Fibroblast of lung (primary cell): ENCODE measurements at regions not wholly inside any gene's neighbourhood (a gene's known extent, or its start where the extent isn't known, plus 50 kb on each side); places are given as distances from the start of the nearest gene placed in this dataset.

Experiments
- DNase-seq, 2 donors: peaks; one replicate each; pipeline versions ENCODE4 v3.0.0 to v3.0.0-alpha.2; 2010; ENCODE audit warnings: low read depth in 2 of 2
- H2AFZ ChIP-seq: 2 replicates; pipeline ENCODE4 v1.5.1; 2012; ENCODE audit warnings: low read length, control low read depth, inconsistent platforms
- H3K27ac ChIP-seq: 2 replicates; pipeline ENCODE4 v1.5.1; 2011; ENCODE audit warnings: low read length, control low read depth; ENCODE audit not compliant: insufficient read depth
- H3K27me3 ChIP-seq: 2 replicates; pipeline ENCODE4 v1.5.1; 2011; ENCODE audit warnings: mild to moderate bottlenecking, low read length; ENCODE audit not compliant: control insufficient read depth, insufficient read depth
- H3K36me3 ChIP-seq: 2 replicates; pipeline ENCODE4 v1.5.1; 2011; ENCODE audit warnings: low read length; ENCODE audit not compliant: control insufficient read depth, insufficient read depth
- H3K4me1 ChIP-seq: 2 replicates; pipeline ENCODE4 v1.5.1; 2011; ENCODE audit warnings: low read length; ENCODE audit not compliant: control insufficient read depth, insufficient read depth; ENCODE audit errors: extremely low read depth
- H3K4me2 ChIP-seq: 2 replicates; pipeline ENCODE4 v1.5.1; 2011; ENCODE audit warnings: low read length, control low read depth; ENCODE audit not compliant: insufficient read depth; ENCODE audit errors: extremely low read depth
- H3K4me3 ChIP-seq, 4 experiments: fragments of 200-600 bp in 1 of 4; sonication (generic) in 1 of 4; replicated peaks in 1 of 4; 2 replicates each; pipeline ENCODE4 v1.5.1; 2011 to 2016; ENCODE audit warnings: low read length in 4 of 4, low read depth in 3 of 4, mild to moderate bottlenecking in 3 of 4, control low read depth in 2 of 4, inconsistent platforms in 1 of 4, mixed read lengths in 1 of 4; ENCODE audit not compliant: insufficient read depth in 1 of 4; ENCODE audit errors: control extremely low read depth in 1 of 4
- H3K79me2 ChIP-seq: 2 replicates; pipeline ENCODE4 v1.5.1; 2012; ENCODE audit warnings: mild to moderate bottlenecking, low read length, inconsistent platforms; ENCODE audit not compliant: control insufficient read depth, insufficient read depth
- H3K9ac ChIP-seq: 2 replicates; pipeline ENCODE4 v1.5.1; 2011; ENCODE audit warnings: mild to moderate bottlenecking, low read length, control low read depth; ENCODE audit not compliant: insufficient read depth
- H3K9me3 ChIP-seq: 2 replicates; pipeline ENCODE4 v1.5.1; 2012; ENCODE audit warnings: low read depth, low read length; ENCODE audit not compliant: control insufficient read depth, insufficient read depth
- H4K20me1 ChIP-seq: 2 replicates; pipeline ENCODE4 v1.5.1; 2011; ENCODE audit warnings: low read length; ENCODE audit not compliant: control insufficient read depth, insufficient read depth; ENCODE audit errors: extremely low read depth
- CTCF ChIP-seq, 2 donors: IDR thresholded peaks in 1 of 2; conservative IDR thresholded peaks in 1 of 2; 1 replicate in 1 of 2; 2 replicates in 1 of 2; pipeline ENCODE4 v1.5.1; 2011 to 2012; ENCODE audit warnings: low read length in 2 of 2, control low read depth in 1 of 2, inconsistent platforms in 1 of 2, low read depth in 1 of 2, mild to moderate bottlenecking in 1 of 2
- EZH2 ChIP-seq: IDR thresholded peaks from 2 replicates; pipeline ENCODE4 v1.5.1; 2012; ENCODE audit warnings: low read length, control low read depth, mild to moderate bottlenecking; ENCODE audit errors: missing control alignments

- no peak overlapping the region for H2AFZ ChIP-seq
- H3K27me3 ChIP-seq = no peaks in the 10 kb centered on the region
- H4K20me1 ChIP-seq = no peaks in the 10 kb centered on the region
- H3K9me3 ChIP-seq = no peaks in the 10 kb centered on the region
- H3K4me1 ChIP-seq = no peaks in the 10 kb centered on the region
- H3K9ac ChIP-seq = no peak overlapping the region
- H3K79me2 ChIP-seq = no peaks in the 10 kb centered on the region
- TF ChIP-seq CTCF (conservative IDR thresholded peaks at IDR 0.05 in 1 of 2, IDR thresholded peaks at IDR 0.05 in 1 of 2; ENCODE audit: low read depth in 1 of 2, low read length in 2 of 2) = no peak
- no peak for TF ChIP-seq EZH2
- H3K4me2 ChIP-seq = no peak overlapping the region
- no peak overlapping the region for H3K4me3 ChIP-seq
- H3K27ac ChIP-seq = no peak overlapping the region
- no peak for DNase-seq
- H3K36me3 ChIP-seq = no peaks in the 10 kb centered on the region
These were observed 90.0 kb upstream of the MYOCD start for GRCh38 chr17:12575641-12576040.

- no peak for DNase-seq
These were observed 86.4 kb upstream of the MYOCD start for GRCh38 chr17:12579288-12579687.

GRCh38 chr17:12580640-12581039, 85.0 kb upstream of the MYOCD start:
- H4K20me1 ChIP-seq = no peaks in the 10 kb centered on the region
- H2AFZ ChIP-seq = peak overlapping the region; percentile 36
- H3K4me1 ChIP-seq = no peaks in the 10 kb centered on the region
- H3K9ac ChIP-seq = no peak overlapping the region
- DNase-seq = peak in 1 of 2 donors; percentile 42
- H3K79me2 ChIP-seq = no peaks in the 10 kb centered on the region
- no peaks in the 10 kb centered on the region for H3K36me3 ChIP-seq
- TF ChIP-seq CTCF (conservative IDR thresholded peaks at IDR 0.05 in 1 of 2, IDR thresholded peaks at IDR 0.05 in 1 of 2; ENCODE audit: low read depth in 1 of 2, low read length in 2 of 2) = no peak
- no peak for TF ChIP-seq EZH2
- no peak overlapping the region for H3K27ac ChIP-seq
- H3K9me3 ChIP-seq = no peaks in the 10 kb centered on the region
- H3K4me3 ChIP-seq = no peak overlapping the region
- H3K27me3 ChIP-seq = no peaks in the 10 kb centered on the region
- H3K4me2 ChIP-seq = no peak overlapping the region

More at GRCh38 chr17:12579288-12579687, 86.4 kb upstream of the MYOCD start:
- Histone ChIP-seq H3K4me1 (no peaks in the 10 kb centered on the region), H3K27me3 (no peaks in the 10 kb centered on the region), H3K27ac (no peak overlapping the region), H2AFZ (peak overlapping the region; percentile 12), H3K4me3 (no peak overlapping the region), H3K4me2 (no peak overlapping the region), H3K9ac (no peak overlapping the region), H3K36me3 (no peaks in the 10 kb centered on the region), H3K79me2 (no peaks in the 10 kb centered on the region), H4K20me1 (no peaks in the 10 kb centered on the region), H3K9me3 (no peaks in the 10 kb centered on the region)
- TF ChIP-seq EZH2 = no peak
- no peak for TF ChIP-seq CTCF (conservative IDR thresholded peaks at IDR 0.05 in 1 of 2, IDR thresholded peaks at IDR 0.05 in 1 of 2; ENCODE audit: low read depth in 1 of 2, low read length in 2 of 2)
